HG03520 (cell line): ENCODE measurements at regions not wholly inside any gene's neighbourhood (a gene's known extent, or its start where the extent isn't known, plus 50 kb on each side); places are given as distances from the start of the nearest gene placed in this dataset.
"Not testable (repeated sequence)": the region's sequence is repeated elsewhere in the genome, so short reads cannot be mapped to it uniquely, and the experiment has no call there.

Experiments used
- ATAC-seq: cut with Tn5 transposase; IDR thresholded peaks from one replicate; pipeline ENCODE4 v1.9.1; 2021; ENCODE audit warnings: mild to moderate bottlenecking, moderate library complexity; ENCODE audit not compliant: unreplicated experiment

DNA sequence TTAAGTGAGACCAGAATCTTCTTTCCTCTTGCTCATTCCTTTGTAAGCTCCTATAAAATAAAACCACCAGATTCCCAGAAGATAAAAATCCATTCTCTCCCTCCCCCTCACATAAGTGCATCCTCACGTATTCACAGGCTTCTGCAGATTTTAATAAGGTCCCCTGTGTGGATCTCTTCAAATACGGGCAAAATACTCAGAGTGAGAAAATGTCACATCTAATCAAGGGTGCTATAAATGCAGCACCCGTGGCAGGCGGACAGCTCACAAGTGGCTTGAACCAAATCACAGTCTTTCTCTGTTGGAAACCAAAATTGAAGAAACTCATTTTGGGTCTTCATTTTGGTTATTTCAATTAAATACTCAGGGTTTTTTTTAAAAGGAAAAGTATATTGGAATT is 212.9 kb upstream of the CMC1 start:
- no peak for ATAC-seq

DNA sequence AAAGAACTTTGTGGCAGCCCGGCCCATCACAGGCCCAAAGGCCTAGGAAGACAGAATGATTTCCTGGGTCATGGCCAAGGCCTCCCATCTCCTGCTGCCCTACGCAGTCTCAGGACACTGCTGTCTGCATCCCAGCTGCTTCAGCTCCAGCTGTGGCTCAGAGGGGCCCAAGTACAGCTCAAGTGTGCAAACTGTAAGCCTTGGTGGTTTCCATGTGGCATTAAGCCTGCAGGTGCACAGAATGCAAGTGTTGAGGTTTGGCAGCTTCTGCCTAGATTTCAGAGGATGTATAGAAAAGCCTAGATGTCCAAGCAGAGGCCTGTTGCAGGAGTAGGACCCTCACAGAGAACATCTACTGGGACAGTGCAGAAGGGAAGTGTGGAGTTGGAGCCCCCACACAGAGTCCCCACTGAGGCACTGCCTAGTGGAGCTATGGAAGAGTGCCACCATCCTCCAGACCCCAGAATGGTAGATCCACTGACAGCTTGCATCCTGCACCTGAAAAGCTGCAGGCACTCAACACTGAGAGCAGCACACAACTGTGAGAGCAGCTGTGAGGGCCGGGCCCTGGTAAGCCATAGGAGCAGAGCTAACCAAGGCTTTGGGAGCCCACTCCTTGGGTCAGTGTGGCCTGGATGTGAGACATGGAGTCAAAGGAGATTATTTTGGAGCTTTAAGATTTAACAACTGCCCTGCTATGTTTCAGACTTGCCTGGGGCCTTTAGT is 208.2 kb upstream of the CMC1 start:
- no peak for ATAC-seq

DNA sequence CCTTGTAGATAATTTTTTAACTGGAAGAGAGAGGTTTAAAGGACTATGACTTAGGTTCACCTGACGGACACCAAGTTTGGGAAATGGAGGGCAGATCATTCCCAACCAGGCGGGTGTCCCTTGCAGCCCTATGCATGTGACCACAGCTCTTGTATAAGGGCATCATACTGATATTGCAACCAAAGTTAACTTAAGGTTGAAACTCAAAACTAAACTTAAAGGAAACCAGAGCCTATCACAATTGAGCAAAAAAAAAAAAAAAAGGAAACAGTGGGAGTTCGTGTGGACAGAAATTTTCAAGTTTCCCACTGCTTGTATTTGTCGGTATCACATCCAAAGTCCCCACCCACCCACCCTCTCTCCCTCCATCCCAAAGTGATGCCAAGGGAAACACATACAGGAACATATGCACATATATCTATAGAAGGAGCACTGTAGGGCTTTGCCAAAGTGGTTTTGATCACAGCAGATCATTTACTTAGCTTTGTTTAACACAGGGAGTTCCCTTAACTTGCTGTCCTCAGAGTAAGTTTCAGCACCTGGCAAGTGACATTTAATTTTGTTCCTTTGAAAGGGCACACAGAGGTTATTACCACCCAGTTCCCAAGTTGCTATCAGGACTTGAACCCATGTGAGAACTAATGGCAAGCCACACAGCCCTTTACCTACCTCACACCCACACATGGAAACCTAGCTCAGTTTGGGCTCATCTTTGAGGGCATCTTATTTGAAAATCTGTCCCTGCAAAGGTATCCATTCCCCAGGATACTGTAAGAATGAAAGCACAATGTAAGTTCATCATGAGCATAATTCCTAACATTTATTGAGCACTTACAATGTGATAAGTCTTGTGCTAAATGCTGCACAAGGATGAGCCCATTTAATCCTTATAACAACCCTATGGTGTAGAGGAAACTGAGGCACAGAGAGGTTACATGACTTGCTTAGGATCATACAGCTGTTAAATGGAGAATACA is 204.5 kb upstream of the CMC1 start:
- ATAC-seq = peak; percentile 42

DNA sequence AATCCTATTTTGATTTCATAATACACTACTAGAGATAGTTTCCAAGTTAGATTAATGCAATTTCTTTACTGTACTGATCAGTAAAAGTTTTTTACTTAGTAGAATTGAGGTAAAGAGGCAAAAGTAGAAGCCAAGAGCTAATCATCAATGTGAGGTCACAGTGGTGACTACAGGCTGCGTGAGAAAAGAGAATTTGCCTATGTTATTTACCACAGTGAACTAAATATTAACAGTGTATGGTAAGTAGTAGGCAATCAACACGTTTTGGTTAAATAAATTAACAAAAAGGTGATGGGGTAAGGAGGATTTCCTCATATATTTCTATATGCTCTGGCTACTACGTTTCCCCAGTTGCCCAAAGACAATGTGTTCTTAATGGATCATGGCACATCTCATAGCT is 202.2 kb upstream of the CMC1 start:
- no peak for ATAC-seq

DNA sequence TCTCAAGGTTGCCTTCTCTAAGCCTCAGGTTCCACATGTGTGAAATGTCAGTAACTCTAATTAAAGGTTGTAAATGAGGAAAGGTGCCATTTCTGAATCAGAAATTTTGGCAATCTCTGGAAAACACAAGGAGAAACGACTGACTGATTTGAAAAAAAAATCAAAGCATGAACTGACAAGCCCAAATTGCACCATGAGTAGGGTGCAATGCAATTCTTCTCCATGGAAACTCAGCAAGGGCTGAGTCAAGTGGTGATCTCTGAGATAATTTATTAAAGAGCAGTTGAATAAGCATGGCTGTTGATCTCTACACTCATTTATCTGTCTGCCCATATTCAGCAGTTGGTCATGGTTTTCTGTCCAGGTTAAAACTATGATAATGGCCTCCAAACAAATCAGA is 201.6 kb upstream of the CMC1 start:
- ATAC-seq = no peak

DNA sequence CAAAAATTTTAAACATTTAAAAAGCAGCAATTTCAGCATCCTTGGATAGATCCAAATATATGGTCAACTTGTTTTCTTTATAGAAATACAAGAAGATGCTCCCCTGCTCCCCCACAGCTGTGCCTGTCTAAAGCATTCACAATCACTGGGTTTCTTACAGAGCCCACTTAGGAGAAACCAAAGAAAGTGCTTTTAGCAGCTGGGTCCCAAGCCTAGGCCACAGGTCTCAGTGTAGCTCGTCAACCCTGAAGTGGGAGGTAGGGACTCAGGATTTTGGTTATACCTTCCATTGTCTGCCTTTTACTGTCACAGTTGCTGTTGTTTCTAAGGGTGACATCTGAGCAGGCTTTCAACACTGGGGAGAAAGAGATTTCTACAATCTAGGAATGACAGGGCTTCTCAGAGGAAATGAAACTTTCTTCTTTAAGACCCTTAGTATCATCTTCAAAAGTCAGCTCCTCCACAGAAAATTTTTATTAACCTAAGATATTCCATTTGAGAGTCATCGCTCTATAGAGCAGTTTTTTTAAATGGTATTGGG is 199.3 kb upstream of the CMC1 start:
- peak; percentile 57 for ATAC-seq

DNA sequence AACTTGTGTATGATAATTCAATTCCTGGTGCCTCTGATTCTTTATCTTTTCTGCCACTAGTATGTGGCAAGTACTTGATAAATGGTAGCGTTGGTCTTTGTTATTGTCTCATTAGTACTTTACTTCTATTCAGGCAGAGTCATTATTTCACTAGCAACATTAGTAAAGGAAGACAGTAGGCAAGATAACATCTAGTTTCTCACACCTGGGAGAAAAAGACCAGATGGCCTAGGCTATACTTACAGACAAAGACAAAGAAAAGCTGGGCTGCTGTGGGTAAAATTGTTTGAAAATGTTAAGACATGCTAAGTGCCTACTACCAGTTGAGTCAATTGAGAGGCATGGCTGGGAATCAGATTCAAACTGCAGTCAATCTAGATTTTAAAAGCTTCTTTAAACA is 198.7 kb upstream of the CMC1 start:
- ATAC-seq = peak; percentile 26

DNA sequence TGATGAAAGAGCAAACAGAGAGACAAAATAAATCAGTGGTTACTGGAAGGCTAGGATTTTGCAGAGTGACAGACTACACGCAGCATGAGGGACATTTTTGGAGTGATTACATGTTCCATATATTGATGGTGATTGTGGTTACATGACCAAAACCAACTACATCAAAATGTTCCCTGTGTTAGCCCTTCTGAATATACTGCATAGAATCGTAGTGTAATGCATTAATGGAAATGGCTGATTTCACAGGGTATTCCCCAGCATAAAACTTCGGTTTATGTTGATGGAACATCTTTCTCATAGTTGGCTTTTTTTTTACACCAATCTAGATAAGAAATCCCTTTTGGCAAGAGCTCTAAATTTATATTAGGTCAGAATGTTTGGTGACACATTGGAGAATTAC is 191.3 kb upstream of the CMC1 start:
- no peak for ATAC-seq

DNA sequence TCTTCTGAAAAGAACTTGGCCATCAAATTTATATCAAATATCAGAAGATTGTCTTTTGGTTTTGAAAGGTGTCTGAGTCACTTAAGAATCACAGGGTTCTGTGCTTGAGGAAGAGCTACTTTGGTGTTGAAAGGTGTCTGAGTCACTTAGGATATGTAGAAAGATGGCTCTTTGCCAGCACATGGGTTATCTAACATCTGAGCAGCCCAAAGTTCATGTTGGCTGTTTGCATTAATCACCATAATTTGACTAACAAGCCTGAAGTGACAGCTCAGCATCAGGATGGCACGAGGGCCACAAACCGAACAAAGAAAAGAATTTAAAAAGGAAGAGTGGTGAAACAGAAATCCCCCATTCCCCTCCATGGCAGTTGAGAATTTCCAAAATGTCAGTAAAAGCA is 190.5 kb upstream of the CMC1 start:
- ATAC-seq = no peak

DNA sequence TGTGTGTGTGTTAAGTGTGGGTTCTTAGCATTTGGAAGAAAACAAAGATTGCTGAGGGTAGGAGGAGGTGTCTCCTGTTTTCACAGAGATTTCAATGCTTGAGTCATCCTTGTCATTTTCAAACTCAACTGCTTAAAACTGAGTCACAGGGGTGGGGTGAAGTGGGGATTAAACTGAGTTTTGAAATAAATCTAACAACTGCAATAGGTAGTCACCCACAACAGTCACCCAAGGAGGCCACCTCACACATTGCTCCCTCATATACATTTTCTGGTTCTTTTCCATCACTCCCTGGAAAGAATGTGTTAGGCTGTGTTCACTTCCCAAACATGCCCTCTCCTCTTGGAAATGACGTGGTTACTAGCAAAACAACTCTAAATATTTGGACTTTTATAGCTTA is 187.7 kb upstream of the CMC1 start:
- no peak for ATAC-seq

DNA sequence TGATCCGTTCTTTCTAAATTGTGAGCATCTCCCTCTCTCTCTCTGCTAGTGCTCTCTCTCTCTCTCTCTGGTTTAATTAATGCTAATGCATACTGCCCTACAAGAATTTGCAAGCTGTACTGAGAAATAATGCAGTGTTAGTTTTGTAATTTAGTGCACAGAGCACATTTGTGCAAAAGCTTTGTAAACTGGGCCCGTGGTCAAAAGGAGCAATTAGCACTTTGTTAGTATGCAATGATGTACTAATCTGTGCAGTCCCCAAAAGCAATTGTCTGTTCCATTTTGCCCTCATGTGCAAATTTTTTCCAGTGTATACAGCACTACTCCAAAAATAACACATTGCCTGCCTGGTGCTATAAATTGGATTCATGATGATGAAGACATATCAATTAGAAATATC is 184.6 kb upstream of the CMC1 start:
- ATAC-seq = no peak

DNA sequence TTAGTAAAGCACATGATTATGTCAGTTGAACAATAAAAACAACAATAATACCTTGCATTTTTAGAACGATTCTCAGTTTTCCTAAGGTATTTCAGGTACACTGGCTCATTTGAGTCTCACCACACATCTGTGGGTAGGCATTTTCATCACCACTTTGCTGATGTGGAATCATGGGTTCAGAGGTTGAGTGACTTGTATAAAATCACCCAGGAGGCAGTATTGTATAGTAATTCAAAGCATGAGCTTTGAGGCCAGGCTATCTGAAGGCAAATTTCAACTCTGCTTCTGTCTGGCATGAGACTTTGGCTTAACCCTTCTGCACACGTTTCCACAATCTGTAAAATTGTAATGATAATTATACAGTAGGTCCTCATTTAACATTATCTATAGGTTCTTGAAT is 183.9 kb upstream of the CMC1 start:
- no peak for ATAC-seq

DNA sequence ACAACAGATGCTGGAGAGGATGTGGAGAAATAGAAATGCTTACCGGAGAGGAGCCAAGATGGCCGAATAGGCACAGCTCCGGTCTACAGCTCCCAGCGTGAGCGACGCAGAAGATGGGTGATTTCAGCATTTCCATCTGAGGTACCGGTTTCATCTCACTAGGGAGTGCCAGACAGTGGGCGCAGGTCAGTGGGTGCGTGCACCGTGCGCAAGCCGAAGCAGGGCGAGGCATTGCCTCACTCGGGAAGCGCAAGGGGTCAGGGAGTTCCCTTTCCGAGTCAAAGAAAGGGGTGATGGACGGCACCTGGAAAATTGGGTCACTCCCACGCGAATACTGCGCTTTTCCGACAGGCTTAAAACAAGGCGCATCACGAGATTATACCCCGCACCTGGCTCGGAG is 182.2 kb upstream of the CMC1 start:
- ATAC-seq = not testable (repeated sequence)

DNA sequence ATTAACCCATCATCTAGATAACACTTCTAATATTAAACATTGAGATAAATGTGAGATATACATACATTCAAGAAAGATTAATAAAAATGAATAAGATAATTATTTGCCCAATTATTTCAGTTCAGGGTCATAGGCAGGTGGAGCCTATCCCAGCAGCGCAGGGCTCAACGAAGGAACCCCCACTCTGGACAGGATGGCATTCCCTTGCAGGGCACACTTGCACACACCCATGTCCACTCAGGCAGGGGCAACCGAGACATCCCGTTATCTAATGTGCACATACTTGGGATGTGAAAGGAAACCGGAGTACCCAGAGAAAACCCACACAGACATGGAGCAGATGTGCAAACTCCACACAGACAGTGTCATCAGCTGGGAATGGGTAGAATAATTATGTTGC is 175.4 kb upstream of the CMC1 start:
- no peak for ATAC-seq

DNA sequence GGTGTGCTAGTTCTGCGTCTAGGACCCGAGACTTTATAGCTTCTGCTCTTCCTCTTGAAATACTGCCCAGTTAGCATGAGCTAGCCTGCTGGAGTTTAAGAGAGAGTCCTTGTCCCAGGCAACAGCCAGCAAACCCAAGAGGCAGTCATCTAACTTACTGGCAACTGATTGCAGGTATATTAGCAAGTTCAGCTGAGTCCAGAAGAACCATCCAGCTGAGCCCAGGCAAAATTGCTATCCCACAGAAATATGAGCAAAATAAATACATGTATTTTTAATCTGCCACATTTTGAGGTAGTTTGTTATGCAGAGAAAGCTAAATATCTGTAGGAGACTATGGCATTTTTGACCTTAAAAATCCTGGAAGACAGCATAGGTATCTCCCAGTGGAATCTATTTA is 174.4 kb upstream of the CMC1 start:
- no peak for ATAC-seq

DNA sequence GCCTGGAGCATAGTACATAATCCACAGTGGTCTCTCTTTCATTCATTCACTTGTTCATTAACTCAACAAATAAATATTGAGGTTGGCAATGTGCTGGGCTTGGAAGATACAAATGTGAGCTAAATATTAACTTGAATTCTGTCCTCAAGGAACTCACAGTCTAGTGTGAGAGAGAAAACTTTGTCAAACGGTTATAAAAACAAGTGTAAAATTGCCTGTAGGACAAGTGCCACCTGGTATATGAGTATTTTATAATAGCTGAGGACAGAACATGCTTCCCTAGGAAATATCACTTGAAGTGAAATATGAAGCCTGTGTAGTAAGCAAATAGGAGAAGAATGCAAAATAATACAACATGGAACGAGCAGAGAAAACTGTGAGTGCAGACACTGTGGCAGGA is 173.1 kb upstream of the CMC1 start:
- no peak for ATAC-seq

DNA sequence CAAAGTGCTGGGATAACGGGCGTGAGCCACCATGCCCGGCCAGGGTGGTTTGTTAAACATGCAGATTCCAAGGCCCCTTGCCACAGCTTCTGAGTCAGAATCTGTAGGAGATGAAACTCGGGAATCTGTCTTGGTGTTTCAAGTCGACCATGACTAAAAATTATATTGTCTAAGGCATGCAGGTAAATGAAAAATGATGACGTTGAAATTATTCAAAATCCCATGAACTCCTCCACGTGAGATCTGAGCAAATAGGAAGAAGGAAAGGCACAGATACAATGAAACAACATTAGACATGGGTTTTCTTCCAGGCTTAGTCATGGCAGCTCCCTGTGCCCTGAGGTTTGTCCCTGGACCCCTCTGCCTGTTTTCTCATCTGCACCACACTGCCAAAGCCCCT is 172.0 kb upstream of the CMC1 start:
- no peak for ATAC-seq

DNA sequence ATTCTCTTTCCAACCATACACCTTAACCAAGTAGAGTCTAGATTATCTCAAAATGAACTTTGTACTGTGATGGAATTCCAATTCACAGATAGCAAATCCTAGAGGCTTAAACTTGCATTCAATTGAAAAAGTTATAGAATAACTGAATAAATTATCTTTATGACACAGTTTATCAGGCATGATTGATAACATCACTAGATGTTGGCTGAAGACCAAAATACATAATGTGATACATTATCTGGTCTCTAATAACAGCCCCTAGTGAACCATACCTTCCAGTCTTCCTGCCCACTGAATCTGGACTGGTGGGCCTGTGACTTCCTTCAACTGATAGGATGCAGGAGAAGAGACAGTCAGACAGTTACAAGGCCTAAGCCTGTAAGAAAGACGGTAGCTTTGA is 165.2 kb upstream of the CMC1 start:
- ATAC-seq = no peak

DNA sequence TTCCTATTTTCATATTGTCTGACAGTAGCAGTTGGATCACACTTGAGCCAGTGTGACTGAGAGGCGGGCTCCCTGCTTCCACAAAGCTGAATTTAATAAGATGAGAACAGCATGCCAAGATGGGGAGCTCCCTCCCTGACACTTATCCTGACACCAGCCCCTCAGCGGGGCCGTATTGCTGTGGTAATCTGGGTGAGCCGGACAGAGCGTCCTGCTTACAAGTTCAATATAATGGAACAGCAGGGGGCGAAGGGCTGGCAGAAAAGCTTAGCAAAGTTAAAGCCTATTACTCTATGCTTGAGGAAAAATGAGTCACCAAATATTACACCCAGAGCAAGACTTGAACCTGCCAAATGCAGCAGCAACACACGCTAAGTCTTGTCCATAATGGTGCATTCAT is 163.8 kb upstream of the CMC1 start:
- no peak for ATAC-seq

DNA sequence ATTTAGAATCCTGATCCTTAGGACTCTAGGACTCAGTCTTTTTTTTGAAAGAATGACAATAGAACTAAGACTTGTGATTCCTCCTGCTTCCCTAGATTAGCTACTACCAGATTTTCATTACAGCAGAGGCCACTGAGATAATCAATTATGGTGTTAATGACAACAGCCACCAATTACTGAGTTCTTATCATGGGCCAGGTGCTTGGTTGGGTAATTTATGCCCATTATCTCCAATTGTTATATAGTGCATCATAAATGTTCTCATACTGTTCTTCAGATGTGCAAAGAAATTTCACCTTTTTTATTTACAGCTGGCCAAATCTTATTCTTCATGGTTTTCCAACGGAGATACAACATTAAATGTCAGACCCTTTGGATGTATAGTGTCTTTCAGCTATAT is 162.9 kb upstream of the CMC1 start:
- no peak for ATAC-seq

DNA sequence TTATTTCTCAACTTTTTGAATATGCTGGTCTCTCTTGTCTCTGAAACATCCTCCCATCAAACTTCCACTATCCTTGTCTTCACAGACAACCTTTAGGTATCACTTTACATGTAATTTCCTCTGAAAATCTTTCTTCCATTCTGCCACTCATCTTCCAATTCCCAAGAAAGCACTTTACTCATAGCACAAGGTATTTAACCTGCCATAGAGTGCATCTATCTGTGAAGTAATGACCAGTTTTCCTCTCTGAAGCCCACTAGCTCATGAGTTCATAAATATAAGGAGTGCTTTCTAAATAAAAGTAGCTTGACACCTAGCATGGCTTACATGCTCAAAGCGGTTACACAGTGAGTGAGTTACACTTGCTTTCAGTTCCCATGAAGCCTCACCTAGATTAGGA is 160.7 kb upstream of the CMC1 start:
- no peak for ATAC-seq

DNA sequence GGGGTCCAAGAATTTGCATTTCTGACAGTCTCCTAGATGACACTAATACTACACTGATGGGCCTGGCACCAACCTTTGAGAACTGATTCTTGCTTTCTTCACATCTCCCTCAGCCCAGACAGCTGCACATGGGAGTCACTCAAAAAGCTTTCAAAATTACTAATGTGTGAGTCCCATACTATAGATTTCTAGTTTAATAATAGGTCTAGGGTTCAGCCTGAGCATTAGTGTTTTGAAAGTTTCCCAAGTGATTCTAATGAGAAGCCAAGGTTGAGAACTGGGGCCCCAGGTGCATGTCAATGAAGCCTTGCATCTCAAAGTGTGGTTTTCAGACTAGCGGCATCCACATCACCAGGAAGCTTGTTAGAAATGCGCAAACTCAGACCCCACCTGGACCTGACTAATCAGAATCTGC is 159.9 kb upstream of the CMC1 start:
- peak; percentile 58 for ATAC-seq
